ENCODE measurements at regions not wholly inside any gene's neighbourhood (a gene's known extent, or its start where the extent isn't known, plus 50 kb on each side); places are given as distances from the start of the nearest gene placed in this dataset.

DNA sequence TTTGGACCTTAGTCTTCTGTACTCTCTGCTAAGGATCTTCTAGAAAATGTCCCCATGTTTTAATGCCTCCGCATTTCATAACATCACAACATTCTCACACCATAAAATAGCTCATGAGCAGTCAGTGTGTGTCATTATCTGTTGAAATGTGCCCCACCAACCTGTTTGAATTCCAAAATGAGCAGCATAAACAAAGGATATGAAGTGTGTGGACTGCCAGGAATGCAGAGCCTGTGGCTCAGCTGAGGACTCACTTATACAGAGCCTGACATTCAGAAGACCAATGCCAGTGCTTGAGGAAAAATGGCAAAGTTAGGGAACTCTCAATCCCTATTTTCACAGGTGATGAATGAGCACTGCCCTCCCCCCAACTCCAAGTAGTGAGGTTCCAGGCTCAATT lies 621.4 kb downstream of the POM121L12 start:
- TF ChIP-seq POLR2A (IDR thresholded peaks at IDR 0.05): no peak
- TF ChIP-seq, protein P1, sequence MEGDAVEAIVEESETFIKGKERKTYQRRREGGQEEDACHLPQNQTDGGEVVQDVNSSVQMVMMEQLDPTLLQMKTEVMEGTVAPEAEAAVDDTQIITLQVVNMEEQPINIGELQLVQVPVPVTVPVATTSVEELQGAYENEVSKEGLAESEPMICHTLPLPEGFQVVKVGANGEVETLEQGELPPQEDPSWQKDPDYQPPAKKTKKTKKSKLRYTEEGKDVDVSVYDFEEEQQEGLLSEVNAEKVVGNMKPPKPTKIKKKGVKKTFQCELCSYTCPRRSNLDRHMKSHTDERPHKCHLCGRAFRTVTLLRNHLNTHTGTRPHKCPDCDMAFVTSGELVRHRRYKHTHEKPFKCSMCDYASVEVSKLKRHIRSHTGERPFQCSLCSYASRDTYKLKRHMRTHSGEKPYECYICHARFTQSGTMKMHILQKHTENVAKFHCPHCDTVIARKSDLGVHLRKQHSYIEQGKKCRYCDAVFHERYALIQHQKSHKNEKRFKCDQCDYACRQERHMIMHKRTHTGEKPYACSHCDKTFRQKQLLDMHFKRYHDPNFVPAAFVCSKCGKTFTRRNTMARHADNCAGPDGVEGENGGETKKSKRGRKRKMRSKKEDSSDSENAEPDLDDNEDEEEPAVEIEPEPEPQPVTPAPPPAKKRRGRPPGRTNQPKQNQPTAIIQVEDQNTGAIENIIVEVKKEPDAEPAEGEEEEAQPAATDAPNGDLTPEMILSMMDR (IDR thresholded peaks at IDR 0.05): no peak
